Endometrium (tissue), 2 donors: ENCODE measurements at regions not wholly inside any gene's neighbourhood (a gene's known extent, or its start where the extent isn't known, plus 50 kb on each side); places are given as distances from the start of the nearest gene placed in this dataset.

Experiments
- FAIRE-seq: peaks from 2 replicates; lab custom pipeline; 2012; peaks lifted over from hg19 to GRCh38; lab: Jason Lieb, UNC
- donor health status: control.
- donor health status: control.

DNA sequence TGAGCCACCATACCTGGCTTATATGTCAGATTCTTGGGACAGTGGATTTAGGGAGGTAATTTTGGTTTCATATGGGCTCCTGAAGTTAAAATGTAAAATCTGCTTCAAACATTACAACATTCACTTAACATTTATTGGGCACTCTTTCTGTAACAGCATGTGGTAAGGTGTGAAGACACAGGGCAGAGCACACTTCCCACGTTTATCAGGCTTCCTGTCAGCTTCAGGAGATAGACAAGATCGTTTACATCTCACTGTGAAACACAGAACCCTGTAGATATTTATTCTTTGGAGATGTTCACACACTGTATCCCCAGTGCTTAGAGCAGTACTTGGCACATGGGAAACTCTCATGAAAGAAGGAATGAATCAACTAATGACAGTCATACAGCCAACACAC, 426.0 kb upstream of the RARB start:
- no peak for FAIRE-seq

DNA sequence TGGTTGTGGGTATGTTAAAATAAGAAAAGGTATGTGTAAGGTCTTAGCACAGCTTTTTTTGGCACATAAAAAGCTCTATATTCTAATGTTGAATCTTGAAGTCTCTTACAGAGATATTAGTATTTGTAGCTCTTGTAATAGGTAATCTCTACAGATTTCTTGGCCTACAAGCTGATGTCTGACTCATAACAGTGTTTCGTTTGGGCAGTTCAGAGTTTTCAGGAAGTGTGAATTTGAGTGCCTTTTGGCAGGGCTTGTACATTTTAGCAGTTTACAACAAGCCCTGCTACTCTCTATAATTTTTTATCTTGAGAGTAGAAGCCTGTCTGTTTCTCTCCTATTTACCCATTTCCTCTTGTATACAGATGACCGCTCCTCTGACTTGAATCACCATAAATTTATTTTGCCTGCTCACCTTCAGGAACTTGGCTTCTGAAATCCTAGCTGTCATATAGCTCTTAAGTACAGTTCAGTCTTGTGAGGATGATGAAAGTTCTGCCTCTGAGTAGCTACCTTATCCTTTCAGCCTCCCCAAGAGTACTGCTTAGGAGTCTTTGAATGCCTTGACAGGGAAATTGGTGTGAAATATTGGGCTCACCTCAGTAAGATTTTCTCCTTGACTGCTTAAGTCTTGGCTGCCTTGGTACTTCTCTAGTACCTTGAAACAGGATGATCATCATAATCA, 419.9 kb upstream of the RARB start:
- no peak for FAIRE-seq

DNA sequence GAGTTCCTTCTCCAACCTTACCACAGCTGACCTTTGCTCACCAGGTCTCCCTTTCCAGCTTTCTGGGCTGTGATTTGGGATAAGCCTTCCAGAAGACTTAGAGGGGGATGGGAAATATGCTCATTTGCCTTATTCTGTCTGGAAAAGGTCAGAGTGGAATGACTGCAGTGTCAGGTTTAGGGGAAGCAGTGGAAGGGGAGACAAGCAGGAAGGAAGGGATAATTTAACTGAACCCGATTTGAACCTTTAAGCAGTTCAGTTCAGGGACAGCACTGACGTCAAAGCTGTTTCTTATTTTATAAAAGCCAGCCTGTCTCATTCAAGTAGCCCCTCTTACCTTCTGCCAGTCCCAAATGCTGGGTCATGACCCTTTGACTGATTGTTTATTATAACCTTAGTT, 418.4 kb upstream of the RARB start:
- no peak for FAIRE-seq

DNA sequence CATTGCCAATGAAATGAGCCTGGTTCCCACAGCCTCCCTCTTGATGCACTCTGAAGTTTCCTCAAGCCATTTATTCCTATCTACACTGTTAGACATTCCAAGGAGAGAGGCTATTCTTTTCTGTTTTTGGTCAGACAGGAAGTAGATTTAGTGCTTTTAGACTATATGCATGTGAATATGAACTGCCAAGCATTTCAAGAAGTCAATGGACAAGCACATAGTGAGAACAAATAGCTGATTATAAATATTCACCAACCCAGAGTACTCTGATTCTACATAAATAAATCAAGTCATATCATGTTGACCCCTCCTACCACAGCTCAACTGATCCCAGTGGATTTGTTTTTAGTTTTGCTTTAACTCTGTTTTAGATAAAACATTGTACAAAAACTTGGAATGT, 412.5 kb upstream of the RARB start:
- FAIRE-seq = no peak

DNA sequence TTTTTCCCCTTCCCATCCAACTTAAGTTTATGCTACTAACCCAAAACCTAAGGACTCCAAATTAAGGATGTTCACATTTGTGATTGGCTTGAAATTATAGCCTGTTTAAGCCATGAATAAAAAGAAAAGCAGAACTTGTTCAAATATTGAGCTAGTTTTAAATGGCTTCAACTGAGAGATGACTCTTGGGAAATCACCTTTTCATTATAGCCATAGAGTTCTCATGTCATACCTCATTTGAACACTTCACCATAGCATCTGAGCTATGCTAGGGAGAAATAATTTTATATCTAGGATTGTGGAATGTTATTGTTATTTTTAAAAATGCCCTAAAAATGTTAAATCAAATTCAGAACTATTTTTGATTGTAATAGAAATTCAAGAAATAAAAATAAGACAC, 409.2 kb upstream of the RARB start:
- peak; percentile 8 for FAIRE-seq

DNA sequence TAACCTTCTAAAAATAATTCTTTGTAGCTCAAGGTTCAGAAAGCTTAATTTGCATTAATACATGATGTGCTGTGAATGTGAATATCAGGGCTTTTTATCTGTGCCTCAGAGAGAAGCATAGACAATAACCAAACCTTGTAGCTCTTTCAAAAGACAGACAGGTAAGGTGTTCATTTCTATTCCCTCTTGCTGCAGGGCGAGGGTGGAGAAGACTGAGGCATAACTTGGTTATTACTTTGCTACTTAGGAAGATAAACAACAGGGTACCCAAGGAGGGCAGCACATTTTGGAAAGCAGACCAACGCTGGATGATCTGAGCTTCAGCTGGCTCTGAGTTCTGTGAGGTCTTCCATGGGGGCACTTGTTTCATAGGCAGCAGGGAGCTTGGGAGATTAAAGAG, 408.6 kb upstream of the RARB start:
- no peak for FAIRE-seq

DNA sequence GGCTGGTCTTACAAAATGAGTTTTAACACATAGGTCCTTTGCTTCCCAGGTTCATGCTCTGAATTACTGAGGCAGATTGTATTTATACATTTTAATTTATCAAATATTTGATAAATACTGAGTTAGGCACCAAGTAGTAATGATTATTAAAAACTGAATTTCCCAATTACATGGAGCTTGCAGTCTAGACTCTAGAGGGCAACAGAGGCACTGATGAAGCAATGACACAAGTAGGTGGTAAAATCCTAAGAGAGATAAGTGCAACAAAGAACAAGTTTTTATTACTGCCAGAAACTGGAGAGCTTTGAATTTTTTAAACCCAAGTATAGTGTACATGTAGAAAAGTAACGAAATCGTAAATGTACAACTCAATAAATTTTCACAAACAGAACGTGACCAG, 406.2 kb upstream of the RARB start:
- FAIRE-seq = peak; percentile 76

DNA sequence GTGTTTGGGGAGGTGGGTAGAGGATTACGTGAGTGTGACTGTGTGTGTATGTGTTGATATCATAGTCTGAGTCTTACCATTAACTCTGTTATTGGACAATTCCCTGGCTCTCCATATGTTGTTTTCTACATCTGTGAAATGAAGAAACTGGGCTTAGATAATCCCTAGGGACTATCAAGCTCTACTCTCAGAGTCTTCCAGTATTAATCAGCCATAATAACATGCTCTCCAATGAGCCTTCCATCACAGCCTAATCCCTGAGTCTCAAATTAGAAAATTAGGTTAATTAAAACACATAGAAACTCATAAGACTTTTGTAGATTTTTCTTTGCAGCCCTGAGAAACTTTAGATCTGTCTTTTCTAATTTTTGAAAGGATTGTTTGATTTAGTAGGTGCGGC, 404.2 kb upstream of the RARB start:
- no peak for FAIRE-seq

DNA sequence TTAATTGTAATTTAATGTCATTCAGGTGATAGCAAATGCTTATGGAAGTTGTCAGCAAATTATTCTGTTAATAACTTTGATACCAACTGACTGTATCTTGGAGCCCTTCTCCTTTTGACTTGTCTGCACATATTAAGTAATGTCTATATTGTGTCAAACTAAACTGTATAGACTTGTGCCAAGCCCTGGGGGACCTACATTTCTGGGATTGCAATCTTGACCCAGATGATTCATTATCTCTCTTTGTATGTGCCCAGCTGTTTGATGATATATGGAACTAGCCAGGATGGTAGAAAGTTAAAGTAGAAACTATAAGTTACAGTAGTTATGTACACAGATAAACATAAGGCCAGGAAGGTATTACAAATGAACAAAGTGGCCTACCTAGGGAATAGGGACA, 402.8 kb upstream of the RARB start:
- FAIRE-seq = no peak

DNA sequence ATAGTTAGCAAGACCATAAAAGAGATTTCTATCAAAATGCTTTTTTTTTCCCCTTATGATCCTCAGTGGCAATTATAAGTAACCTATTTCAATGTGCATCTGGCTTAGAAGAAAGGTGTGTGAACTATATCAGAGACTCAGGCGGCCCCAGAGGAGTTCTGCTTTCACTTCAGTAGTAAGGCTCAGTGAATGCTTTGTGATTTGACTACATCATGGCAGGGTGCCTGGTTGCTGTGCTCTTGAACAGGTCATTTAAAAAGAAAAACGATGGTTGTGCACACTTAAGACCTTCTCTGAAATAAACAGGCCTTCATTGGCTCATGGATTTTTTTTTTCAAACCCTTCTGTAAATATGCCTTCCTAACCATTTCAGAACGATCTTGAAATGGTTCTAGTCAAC, 400.4 kb upstream of the RARB start:
- FAIRE-seq = no peak

DNA sequence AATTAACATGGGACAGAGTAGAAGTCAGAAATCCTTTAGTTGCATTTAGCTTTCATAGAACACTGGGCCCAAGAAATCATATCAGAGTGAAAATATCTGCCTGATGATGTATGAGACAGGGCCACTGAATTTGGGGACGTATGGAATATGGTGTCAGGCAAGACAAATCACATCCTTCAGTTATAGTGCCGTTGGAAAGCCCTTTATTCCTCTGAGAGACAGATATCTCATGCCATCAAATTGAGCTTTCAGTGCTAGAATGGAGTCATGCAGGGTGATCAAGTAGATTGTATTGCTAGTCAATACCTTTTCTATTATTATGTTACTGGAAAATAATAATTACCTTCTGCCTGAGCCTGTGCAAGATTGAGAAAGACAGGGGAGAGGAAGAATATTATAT, 398.2 kb upstream of the RARB start:
- FAIRE-seq = no peak

DNA sequence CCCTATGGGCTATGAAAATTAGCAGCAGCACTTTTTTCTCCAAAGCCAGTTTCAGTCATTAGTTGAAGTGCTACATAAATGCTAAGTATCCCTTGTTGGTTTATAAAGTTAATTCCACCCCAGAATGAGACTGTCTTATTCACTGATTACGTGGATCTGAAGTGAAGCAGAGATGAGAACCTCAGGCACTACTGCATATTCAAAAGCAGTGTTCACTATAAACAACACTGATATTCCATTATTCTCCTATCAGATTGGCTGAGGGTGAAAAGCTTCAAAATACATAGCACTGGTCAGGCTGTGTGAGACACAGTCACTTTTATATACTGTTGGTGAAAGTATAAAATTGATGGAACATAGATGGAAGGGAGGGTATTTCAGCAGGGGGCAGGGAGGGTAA, 395.7 kb upstream of the RARB start:
- FAIRE-seq = no peak

DNA sequence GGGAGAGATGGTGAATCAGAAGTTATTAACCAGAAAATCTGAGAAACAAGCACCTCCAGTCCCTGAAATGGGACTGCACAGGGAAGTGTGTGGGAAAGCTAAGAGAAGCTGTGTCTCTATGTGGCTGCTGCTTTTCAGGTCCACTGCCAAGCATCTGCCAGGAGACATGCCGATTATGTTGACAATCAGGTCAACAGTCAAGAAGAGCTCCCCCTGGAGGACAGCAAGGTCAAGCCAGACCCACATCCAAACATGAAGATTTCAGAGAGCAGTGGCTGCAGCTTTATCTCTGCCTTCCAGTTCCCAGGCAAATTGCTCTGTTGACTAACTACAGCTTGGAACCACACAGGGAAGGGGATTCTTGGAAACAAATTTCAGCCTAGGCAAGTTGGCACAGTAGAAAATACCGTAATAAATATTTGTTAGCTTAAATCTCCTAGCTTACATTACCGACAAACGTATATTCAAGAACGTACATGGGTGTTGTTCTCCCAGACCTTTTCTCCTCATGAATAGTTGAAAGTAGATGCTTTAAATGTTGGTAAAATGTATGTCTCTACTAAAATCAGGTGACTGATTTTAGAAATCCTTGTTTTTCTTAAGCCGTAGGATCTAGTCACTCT, 394.5 kb upstream of the RARB start:
- no peak for FAIRE-seq

DNA sequence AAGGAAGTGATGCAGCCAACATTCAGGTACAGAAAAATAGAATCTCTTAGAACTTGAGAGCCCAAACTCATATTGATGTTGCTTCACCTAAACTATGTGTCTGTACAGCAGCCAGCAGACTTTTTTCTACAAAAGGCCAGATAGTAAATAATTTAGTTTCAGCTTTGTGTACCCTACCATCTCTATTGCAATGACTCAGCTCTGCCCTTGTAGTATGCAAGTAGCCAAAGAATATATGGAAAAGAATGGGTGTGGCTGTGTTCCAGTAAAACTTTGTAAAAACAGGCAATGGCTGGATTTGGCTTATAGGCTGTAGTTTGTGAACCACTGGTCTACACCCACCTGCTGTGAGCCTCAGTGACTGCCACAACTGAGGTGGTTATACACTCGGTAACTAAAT, 392.5 kb upstream of the RARB start:
- FAIRE-seq = no peak

DNA sequence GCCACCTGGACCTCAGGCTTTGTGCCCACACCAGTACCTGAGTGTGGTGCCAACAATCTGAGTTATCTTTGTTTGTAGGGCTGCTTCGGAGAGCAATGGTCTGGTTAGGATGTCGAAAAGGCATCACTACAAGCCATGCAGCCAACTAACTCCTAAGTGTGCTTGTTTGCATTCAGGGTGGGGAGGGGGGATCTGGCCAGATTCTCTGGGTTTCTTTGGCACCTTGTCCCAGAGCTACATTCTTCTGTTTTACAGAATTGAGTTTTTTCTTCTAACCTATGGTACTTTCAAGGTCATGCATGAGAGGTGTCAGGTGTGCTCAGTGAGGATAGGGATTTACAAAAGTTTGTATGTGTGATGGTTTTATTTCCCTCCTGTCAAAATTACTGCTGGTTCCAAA, 391.4 kb upstream of the RARB start:
- FAIRE-seq = no peak

DNA sequence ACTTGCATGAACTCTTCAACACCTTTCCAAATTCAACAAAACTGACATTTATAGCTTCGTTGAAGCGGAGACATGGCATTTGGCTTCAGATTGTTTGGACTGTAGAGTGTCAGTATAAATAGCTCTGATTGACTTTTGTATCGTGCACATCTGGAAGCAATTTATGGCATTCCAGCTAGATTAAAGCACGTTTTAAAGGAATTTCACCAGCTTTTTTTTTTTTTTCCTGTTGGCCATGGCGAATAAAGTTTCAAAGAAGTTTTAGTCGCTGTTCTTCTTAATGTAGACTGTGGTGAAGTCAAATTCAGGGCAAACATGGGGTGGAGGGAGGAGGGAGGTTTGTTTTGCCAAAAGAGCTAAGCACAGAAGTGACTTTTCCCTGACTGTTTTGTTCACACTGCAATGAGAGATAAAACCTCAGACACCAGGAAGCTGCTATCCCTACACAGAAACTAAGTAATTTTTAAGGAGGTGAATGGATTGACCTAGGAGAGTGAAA, 391.0 kb upstream of the RARB start:
- FAIRE-seq = peak; percentile 93

DNA sequence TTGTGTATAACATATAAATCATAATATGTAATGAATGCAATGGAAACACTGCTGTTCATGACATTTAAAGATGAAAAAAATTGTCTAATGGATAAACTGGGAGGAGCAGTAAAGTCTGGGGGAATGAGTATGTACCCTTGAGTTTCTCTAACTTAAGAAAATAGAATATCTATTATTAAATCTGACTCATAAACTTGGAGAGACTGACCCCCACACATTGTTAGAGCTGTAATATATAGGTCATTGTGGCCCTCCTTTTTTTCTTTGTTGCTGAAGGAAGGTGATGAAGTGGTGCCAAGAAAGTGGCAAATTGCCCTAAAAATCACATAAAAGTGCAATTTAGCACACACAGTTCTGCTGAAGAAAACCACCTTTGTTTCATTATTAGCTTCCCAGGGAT, 389.8 kb upstream of the RARB start:
- FAIRE-seq = no peak

DNA sequence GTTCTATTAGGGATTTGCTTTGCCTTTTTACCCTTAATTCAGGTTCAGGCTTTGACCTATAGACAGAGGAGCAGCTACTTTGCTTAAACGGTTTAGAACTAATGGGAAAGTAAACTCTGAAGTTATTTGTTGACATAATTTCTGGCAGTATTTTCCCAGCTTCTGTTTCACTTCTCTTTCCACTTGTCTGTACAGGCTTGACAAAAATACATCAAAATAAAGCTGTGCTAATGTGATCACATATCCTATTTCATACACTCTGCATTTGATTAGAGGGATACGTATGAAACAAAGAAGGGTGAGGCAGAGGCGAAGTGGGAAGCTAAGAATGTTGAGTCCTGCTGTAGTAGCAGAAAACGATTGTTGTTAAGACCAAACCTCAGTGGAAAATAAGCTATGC, 389.1 kb upstream of the RARB start:
- FAIRE-seq = no peak

DNA sequence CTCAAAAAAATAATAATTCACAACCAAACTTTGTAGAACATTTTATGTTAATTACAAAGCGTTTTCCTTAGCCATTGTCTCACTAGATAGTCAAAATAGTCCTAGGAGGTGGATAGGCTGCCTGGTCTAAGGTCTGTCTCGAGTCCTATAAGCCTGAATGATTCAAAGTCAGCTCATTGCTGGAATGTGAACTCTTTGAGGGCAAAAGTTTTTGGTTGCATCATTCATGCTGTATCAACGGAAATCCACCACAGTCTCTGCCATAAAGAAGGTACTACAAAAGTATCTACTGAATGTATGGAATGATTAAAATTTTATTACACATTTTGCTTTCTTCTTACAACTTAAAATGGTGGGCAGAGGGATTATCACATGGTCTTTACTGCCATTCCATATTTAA, 387.3 kb upstream of the RARB start:
- no peak for FAIRE-seq

DNA sequence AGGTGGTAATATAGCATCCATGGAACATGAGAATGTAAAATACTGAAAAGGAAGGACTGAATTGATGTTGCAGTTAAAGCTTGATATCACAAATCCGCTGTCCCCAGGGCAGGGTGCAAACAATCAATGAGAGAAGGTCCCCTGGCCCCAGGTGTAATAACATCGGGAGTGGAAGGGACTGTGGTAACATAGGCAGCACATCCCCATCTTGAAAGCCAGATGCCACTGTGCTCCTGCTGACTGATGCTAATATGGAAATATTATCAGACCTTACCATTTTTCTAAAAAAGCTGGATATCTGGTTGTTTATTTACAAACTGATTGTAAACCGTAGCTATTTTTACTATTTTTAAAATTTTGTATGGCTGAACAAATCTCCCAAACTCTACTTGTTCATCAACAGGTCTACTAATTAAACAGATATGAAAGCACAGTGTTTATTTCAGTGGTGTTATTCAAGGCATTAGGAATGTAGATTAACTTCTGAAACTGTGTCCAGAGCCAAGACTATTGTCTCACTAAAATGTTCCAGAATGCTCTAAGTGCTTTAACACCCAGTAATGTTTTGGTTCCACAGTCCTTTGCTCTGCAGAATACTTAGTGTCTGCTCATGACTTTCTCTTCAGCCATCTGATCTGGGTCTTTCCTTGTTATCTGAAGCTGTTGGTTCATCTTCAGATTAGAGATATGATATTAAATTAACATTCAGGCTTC, 386.0 kb upstream of the RARB start:
- no peak for FAIRE-seq

DNA sequence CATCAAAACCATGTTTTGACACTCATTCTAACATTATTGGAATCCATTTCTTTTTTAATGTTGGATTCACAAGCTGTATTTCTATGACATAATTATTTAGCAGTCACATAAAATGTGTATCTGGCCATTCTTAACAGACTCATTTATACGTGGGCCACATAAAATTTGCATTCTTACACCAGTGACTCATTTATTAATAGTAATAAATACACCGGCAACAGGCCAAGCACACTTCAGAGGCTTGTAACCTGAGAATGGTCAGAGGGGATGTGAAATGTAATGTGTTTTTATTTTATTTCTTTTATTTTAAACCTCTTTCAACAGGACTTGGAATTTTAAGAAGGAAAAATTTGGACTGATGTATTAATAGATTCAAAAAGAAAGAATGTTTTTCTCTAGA, 384.9 kb upstream of the RARB start:
- FAIRE-seq = peak; percentile 95

DNA sequence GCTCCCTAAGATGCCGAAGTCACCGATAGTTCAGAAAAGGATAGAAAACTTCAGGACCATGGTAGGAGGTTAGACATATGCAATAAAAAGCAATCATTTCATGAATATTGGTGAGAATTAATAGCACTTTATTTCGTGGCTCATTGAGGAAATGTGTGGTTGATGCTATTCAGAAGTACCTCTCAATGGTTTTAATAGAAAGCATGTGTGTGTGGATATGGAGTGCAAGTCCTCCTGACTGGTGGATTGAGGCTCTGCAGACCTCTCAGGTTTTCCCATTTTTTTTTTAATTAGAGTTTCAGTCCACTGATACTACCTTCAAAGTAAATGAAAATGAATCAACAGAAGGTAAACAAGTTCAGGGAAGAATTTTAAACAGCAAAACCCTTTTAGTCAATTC, 384.3 kb upstream of the RARB start:
- FAIRE-seq = no peak
